AG09319 (cell line): ENCODE measurements at regions not wholly inside any gene's neighbourhood (a gene's known extent, or its start where the extent isn't known, plus 50 kb on each side); places are given as distances from the start of the nearest gene placed in this dataset.
"Not testable (repeated sequence)": the region's sequence is repeated elsewhere in the genome, so short reads cannot be mapped to it uniquely, and the experiment has no call there.

Experiments
- DNase-seq: peaks from one replicate; pipeline ENCODE4 v3.0.0-alpha.2; 2010; ENCODE audit warnings: low read depth; ENCODE audit errors: extremely low read depth
- CTCF ChIP-seq: IDR thresholded peaks from 2 replicates; pipeline ENCODE4 v1.5.1; 2011; ENCODE audit warnings: low read depth, mild to moderate bottlenecking, inconsistent platforms, low read length, moderate library complexity

DNA sequence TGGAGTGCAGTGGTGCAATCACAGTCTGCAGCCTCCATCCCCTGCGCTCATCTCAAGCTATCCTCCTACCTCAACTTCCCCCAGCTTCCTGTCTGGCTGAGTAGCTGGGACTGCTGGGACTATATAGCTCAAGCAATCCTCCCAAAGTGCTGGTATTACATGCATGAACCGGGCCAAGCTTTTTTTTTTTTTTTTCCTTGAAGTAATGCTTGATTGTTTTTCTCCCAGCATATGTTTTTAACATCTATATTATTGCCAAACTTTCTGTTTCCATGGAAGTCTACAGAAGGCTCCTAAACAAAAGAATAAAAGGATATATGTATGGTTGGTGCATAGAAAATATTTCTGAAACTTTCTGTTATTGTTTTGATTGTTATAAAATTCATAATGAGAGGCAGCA is 853.6 kb downstream of the KCNA4 start:
- TF ChIP-seq CTCF: no peak
- DNase-seq: no peak

DNA sequence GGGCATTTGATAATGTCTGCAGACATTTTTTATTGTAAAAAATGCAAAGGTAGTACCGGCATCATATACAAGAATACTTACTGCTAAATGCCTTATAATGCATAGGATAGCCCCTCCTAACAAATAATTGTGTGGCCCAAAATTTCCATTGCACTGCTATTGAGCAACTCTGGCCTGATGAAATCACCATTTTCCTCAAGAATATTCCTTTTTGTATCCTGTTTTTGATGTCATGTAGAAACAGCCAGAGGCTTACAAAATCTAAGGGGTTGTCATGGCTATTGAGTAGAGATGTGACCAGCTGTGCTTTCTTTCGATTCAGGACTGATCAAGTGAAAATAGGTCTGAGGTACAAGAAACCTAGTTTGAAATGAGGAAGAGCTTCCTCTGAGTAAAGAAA is 854.3 kb downstream of the KCNA4 start:
- no peak for DNase-seq
- no peak for TF ChIP-seq CTCF

DNA sequence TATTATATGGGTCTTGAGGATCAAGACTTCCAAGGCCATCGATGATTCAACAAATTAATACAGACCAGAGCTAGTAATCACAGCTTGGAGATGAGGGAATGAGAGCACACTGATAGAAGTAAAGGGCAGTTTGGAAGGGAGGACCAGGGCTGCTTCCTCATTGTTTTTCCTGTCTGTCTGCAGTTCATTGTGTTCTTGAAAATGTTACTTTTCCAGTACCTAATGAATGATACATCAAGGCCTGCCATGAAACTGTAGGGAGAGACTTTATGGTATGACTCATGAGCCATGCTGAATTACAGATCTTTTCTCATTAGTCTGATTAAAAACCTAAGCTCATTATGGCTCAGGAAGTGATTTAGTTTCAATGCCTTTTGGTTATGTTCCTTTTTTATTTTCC is 855.6 kb downstream of the KCNA4 start:
- no peak for DNase-seq
- TF ChIP-seq CTCF: no peak

DNA sequence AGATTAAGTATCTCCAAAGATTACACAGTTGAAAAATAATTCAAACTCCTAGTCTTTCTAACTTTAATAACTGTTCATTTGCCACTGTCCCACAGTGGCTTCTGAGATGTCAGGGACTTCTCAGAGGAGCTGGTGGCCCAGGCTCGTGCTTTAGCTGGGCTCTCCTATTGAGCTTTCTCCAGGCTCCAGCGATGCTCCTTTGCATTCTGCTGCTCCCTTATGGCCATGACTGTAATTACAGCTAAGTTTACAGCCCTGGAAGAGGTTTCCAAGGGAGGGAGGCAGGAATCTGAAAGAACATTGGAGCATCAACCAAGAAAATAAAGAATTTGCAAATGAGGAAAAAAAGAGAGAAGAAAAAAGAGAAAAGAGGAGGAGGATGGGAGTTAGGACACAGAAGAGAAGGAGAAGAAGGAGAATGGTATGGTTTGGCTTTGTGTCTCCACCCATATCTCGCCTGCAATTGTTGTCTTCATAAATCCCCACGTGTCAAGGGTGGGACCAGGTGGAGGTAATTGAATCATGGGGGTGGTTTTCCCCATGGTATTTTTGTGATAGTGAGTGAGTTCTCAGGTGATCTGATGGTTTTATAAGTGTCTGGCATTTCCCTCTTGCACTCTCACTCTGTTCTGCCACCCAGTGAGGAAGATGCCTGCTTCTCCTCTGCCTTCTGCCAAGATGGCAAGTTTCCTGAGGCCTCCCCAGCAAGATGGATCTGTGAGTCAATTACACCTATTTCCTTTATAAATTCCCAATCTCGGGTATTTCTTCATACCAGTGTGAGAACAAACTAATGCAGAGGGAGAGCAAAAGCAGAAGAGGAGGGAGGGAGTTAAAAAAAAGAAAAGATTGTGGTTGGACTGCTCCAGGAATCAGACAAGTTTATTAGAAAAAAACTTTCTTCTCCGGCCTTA is 857.0 kb downstream of the KCNA4 start:
- TF ChIP-seq CTCF: peak; percentile 74
- DNase-seq: peak; percentile 35

- DNase-seq: no peak
- TF ChIP-seq CTCF: no peak
These were observed 863.8 kb downstream of the KCNA4 start for GRCh38 chr11:29153078-29153477.

GRCh38 chr11:29142573-29142972 is 874.3 kb downstream of the KCNA4 start:
- not testable (repeated sequence) for DNase-seq

- no peak for DNase-seq
- no peak for TF ChIP-seq CTCF
These were observed 881.3 kb downstream of the KCNA4 start for GRCh38 chr11:29135504-29135903.

DNA sequence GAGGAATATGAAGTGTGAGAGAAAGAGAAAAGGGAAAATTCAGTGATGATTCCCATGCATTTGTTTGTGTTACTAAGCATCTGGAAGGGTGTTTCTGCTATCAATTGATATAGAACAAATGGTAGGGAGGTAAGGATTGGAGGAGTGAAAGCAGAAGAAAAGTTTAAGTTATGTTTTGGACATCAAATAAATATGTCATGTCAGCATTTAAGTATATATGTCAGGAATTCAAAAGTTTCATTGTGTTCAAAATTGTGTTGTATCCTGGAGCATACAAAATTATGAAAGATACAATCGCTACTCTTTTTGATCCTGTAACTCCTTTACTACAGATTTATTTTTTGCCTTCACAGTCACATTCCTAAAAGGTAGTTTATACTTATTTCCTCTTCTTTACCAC is 885.8 kb downstream of the KCNA4 start:
- no peak for DNase-seq
- no peak for TF ChIP-seq CTCF
